Natural killer cell treated with Interleukin-12 subunit alpha and Interleukin-12 subunit beta and Interleukin-15 and Interleukin-18, amount 100 ng/mL, for 72 hours (primary cell): ENCODE measurements at regions not wholly inside any gene's neighbourhood (a gene's known extent, or its start where the extent isn't known, plus 50 kb on each side); places are given as distances from the start of the nearest gene placed in this dataset.

Experiments
- ATAC-seq, 2 donors: fragments of 150-1000 bp; cut with Tn5 transposase in 1 of 2; sonication (Bioruptor Pico), chemical (Tn5 transposase) in 1 of 2; 2 replicates each; pipeline ENCODE4 v1.10.0; 2021
- DNase-seq: peaks from one replicate; pipeline ENCODE4 v3.0.0; 2022; ENCODE audit warnings: low spot score
- H3K27ac Mint-ChIP-seq, 2 donors: 1 replicate in 1 of 2; 2 replicates in 1 of 2; pipeline ENCODE4 v1.8.0; 2022; ENCODE audit warnings: mixed read lengths in 2 of 2, mild to moderate bottlenecking in 1 of 2, moderate library complexity in 1 of 2
- H3K27me3 Mint-ChIP-seq, 2 donors: 1 replicate in 1 of 2; 2 replicates in 1 of 2; pipeline ENCODE4 v1.8.0; 2022; ENCODE audit warnings: mixed read lengths in 2 of 2
- H3K36me3 Mint-ChIP-seq: one replicate; pipeline ENCODE4 v1.8.0; 2022; ENCODE audit warnings: mixed read lengths
- H3K4me1 Mint-ChIP-seq, 2 donors: 1 replicate in 1 of 2; 2 replicates in 1 of 2; pipeline ENCODE4 v1.8.0; 2022; ENCODE audit warnings: low read depth in 2 of 2, mixed read lengths in 2 of 2, mild to moderate bottlenecking in 1 of 2
- H3K4me3 Mint-ChIP-seq: one replicate; pipeline ENCODE4 v1.8.0; 2022; ENCODE audit warnings: mixed read lengths
- H3K9me3 Mint-ChIP-seq: 2 replicates; pipeline ENCODE4 v1.8.0; 2022; ENCODE audit warnings: mixed read lengths

GRCh38 chr2:144711630-144712549, 192.0 kb upstream of the ZEB2 start:
- Mint-ChIP-seq H3K9me3 (peaks cover 11% of the 10 kb centered on the region), H3K27ac (no peak overlapping the region), H3K4me3 (no peak overlapping the region), H3K27me3 (no peaks in the 10 kb centered on the region), H3K4me1 (peaks cover 10 to 11% of the 10 kb centered on the region in 2 donors), H3K36me3 (peaks cover 11% of the 10 kb centered on the region)
- DNase-seq = no peak
- ATAC-seq = no peak

- Mint-ChIP-seq H3K9me3 (peaks cover 6% of the 10 kb centered on the region), H3K4me3 (no peak overlapping the region), H3K27ac (no peak overlapping the region), H3K27me3 (no peaks in the 10 kb centered on the region), H3K4me1 (peaks cover 6 to 9% of the 10 kb centered on the region in 2 donors), H3K36me3 (peaks cover 5% of the 10 kb centered on the region)
- DNase-seq = no peak
- no peak for ATAC-seq
Observed at GRCh38 chr2:144711084-144711483, 191.2 kb upstream of the ZEB2 start.

- Mint-ChIP-seq H3K9me3 (no peaks in the 10 kb centered on the region), H3K27me3 (no peaks in the 10 kb centered on the region), H3K27ac (no peak overlapping the region), H3K4me3 (no peak overlapping the region), H3K4me1 (peaks cover 2 to 11% of the 10 kb centered on the region in 2 donors), H3K36me3 (no peaks in the 10 kb centered on the region)
- ATAC-seq = no peak
- no peak for DNase-seq
Observed at GRCh38 chr2:144708626-144709025, 188.7 kb upstream of the ZEB2 start.

GRCh38 chr2:144707736-144708326, 187.9 kb upstream of the ZEB2 start:
- peaks cover 5 to 14% of the 10 kb centered on the region in 2 donors for H3K4me1 Mint-ChIP-seq
- DNase-seq = no peak
- H3K9me3 Mint-ChIP-seq = no peaks in the 10 kb centered on the region
- no peak for ATAC-seq
- no peaks in the 10 kb centered on the region for H3K27me3 Mint-ChIP-seq
- H3K27ac Mint-ChIP-seq = no peak overlapping the region
- no peak overlapping the region for H3K4me3 Mint-ChIP-seq
- H3K36me3 Mint-ChIP-seq = no peaks in the 10 kb centered on the region

GRCh38 chr2:144706647-144707046, 186.7 kb upstream of the ZEB2 start:
- DNase-seq (no peak), ATAC-seq (no peak)
- H3K4me1 Mint-ChIP-seq = peaks cover 5 to 14% of the 10 kb centered on the region in 2 donors
- H3K4me3 Mint-ChIP-seq = no peak overlapping the region
- no peak overlapping the region for H3K27ac Mint-ChIP-seq
- no peaks in the 10 kb centered on the region for H3K36me3 Mint-ChIP-seq
- no peaks in the 10 kb centered on the region for H3K9me3 Mint-ChIP-seq
- no peaks in the 10 kb centered on the region for H3K27me3 Mint-ChIP-seq

- peaks cover 5 to 14% of the 10 kb centered on the region in 2 donors for H3K4me1 Mint-ChIP-seq
- ATAC-seq (no peak), DNase-seq (no peak)
- H3K36me3 Mint-ChIP-seq = no peaks in the 10 kb centered on the region
- no peaks in the 10 kb centered on the region for H3K9me3 Mint-ChIP-seq
- H3K27ac Mint-ChIP-seq = no peak overlapping the region
- no peak overlapping the region for H3K4me3 Mint-ChIP-seq
- no peaks in the 10 kb centered on the region for H3K27me3 Mint-ChIP-seq
Observed at GRCh38 chr2:144705328-144706245, 185.7 kb upstream of the ZEB2 start.

- Mint-ChIP-seq H3K36me3 (no peaks in the 10 kb centered on the region), H3K27me3 (no peaks in the 10 kb centered on the region), H3K4me3 (no peak overlapping the region), H3K4me1 (peaks cover 5 to 14% of the 10 kb centered on the region in 2 donors), H3K9me3 (peaks cover 5% of the 10 kb centered on the region), H3K27ac (no peak overlapping the region)
- DNase-seq = no peak
- no peak for ATAC-seq
Observed at GRCh38 chr2:144704709-144705095, 184.8 kb upstream of the ZEB2 start.

- peak; percentile 62 for DNase-seq
- H3K9me3 Mint-ChIP-seq = peaks cover 5% of the 10 kb centered on the region
- peaks cover 5 to 14% of the 10 kb centered on the region in 2 donors for H3K4me1 Mint-ChIP-seq
- ATAC-seq = peak in 1 of 2 donors; percentile 77
- no peak overlapping the region for H3K27ac Mint-ChIP-seq
- no peak overlapping the region for H3K4me3 Mint-ChIP-seq
- H3K36me3 Mint-ChIP-seq = no peaks in the 10 kb centered on the region
- H3K27me3 Mint-ChIP-seq = no peaks in the 10 kb centered on the region
Observed at GRCh38 chr2:144703852-144704708, 184.2 kb upstream of the ZEB2 start.

- H3K4me1 Mint-ChIP-seq = peaks cover 5 to 10% of the 10 kb centered on the region in 2 donors
- ATAC-seq (no peak), DNase-seq (no peak)
- H3K9me3 Mint-ChIP-seq = peaks cover 5% of the 10 kb centered on the region
- H3K27me3 Mint-ChIP-seq = no peaks in the 10 kb centered on the region
- H3K4me3 Mint-ChIP-seq = no peak overlapping the region
- no peak overlapping the region for H3K27ac Mint-ChIP-seq
- H3K36me3 Mint-ChIP-seq = peaks cover 2% of the 10 kb centered on the region
Observed at GRCh38 chr2:144702051-144702450, 182.1 kb upstream of the ZEB2 start.

GRCh38 chr2:144701259-144701658, 181.3 kb upstream of the ZEB2 start:
- peaks cover 4% of the 10 kb centered on the region for H3K36me3 Mint-ChIP-seq
- ATAC-seq (no peak), DNase-seq (no peak)
- H3K4me1 Mint-ChIP-seq = peaks cover 5 to 10% of the 10 kb centered on the region in 2 donors
- H3K27ac Mint-ChIP-seq = no peak overlapping the region
- H3K9me3 Mint-ChIP-seq = peaks cover 5% of the 10 kb centered on the region
- no peak overlapping the region for H3K4me3 Mint-ChIP-seq
- H3K27me3 Mint-ChIP-seq = no peaks in the 10 kb centered on the region

- ATAC-seq = no peak
- Mint-ChIP-seq H3K36me3 (peaks cover 4% of the 10 kb centered on the region), H3K27ac (no peak overlapping the region), H3K9me3 (peaks cover 5% of the 10 kb centered on the region), H3K4me1 (peaks cover 0 to 1% of the 10 kb centered on the region in 2 donors), H3K27me3 (no peaks in the 10 kb centered on the region), H3K4me3 (no peak overlapping the region)
- DNase-seq = no peak
Observed at GRCh38 chr2:144698156-144698555, 178.2 kb upstream of the ZEB2 start.

- H3K36me3 Mint-ChIP-seq = peaks cover 4% of the 10 kb centered on the region
- H3K4me1 Mint-ChIP-seq = peaks cover 8 to 9% of the 10 kb centered on the region in 2 donors
- ATAC-seq (no peak), DNase-seq (no peak)
- no peaks in the 10 kb centered on the region for H3K27me3 Mint-ChIP-seq
- H3K27ac Mint-ChIP-seq = no peak overlapping the region
- no peak overlapping the region for H3K4me3 Mint-ChIP-seq
- peaks cover 5% of the 10 kb centered on the region for H3K9me3 Mint-ChIP-seq
Observed at GRCh38 chr2:144695657-144696056, 175.7 kb upstream of the ZEB2 start.

GRCh38 chr2:144694456-144694855, 174.5 kb upstream of the ZEB2 start:
- peaks cover 8 to 9% of the 10 kb centered on the region in 2 donors for H3K4me1 Mint-ChIP-seq
- DNase-seq (no peak), ATAC-seq (no peak)
- peaks cover 4% of the 10 kb centered on the region for H3K36me3 Mint-ChIP-seq
- H3K27ac Mint-ChIP-seq = no peak overlapping the region
- H3K27me3 Mint-ChIP-seq = no peaks in the 10 kb centered on the region
- H3K4me3 Mint-ChIP-seq = no peak overlapping the region
- H3K9me3 Mint-ChIP-seq = no peaks in the 10 kb centered on the region
